HG03558 (cell line): ENCODE measurements at regions not wholly inside any gene's neighbourhood (a gene's known extent, or its start where the extent isn't known, plus 50 kb on each side); places are given as distances from the start of the nearest gene placed in this dataset.
"Not testable (repeated sequence)": the region's sequence is repeated elsewhere in the genome, so short reads cannot be mapped to it uniquely, and the experiment has no call there.

Experiments
- ATAC-seq: cut with Tn5 transposase; IDR thresholded peaks from one replicate; pipeline ENCODE4 v1.9.1; 2021; ENCODE audit warnings: moderate number of reproducible peaks; ENCODE audit not compliant: unreplicated experiment; ENCODE audit errors: extremely low read depth

- ATAC-seq: no peak
These were observed 50.7 kb upstream of the SYNDIG1 start for GRCh38 chr20:24418731-24419130.

- no peak for ATAC-seq
These were observed 51.9 kb upstream of the SYNDIG1 start for GRCh38 chr20:24417485-24417884.

GRCh38 chr20:24415444-24415843 lies 54.0 kb upstream of the SYNDIG1 start:
- not testable (repeated sequence) for ATAC-seq

- no peak for ATAC-seq
These were observed 57.6 kb upstream of the SYNDIG1 start for GRCh38 chr20:24411834-24412216.

GRCh38 chr20:24411003-24411833 lies 58.2 kb upstream of the SYNDIG1 start:
- no peak for ATAC-seq

- ATAC-seq: no peak
These were observed 62.3 kb upstream of the SYNDIG1 start for GRCh38 chr20:24407151-24407550.

GRCh38 chr20:24406750-24407149 lies 62.7 kb upstream of the SYNDIG1 start:
- ATAC-seq: no peak

- no peak for ATAC-seq
These were observed 63.2 kb upstream of the SYNDIG1 start for GRCh38 chr20:24406251-24406650.

- no peak for ATAC-seq
These were observed 63.6 kb upstream of the SYNDIG1 start for GRCh38 chr20:24405810-24406209.

GRCh38 chr20:24403406-24403805 lies 66.0 kb upstream of the SYNDIG1 start:
- no peak for ATAC-seq

GRCh38 chr20:24402188-24402587 lies 67.2 kb upstream of the SYNDIG1 start:
- no peak for ATAC-seq

- no peak for ATAC-seq
These were observed 74.3 kb upstream of the SYNDIG1 start for GRCh38 chr20:24395151-24395550.

- no peak for ATAC-seq
These were observed 75.5 kb upstream of the SYNDIG1 start for GRCh38 chr20:24393903-24394302.

GRCh38 chr20:24392612-24393011 lies 76.8 kb upstream of the SYNDIG1 start:
- no peak for ATAC-seq

GRCh38 chr20:24389686-24390085 lies 79.7 kb upstream of the SYNDIG1 start:
- ATAC-seq: no peak

- no peak for ATAC-seq
These were observed 80.5 kb upstream of the SYNDIG1 start for GRCh38 chr20:24388828-24389380.

GRCh38 chr20:24385547-24385946 lies 83.9 kb upstream of the SYNDIG1 start:
- ATAC-seq: no peak

- no peak for ATAC-seq
These were observed 84.6 kb upstream of the SYNDIG1 start for GRCh38 chr20:24384865-24385264.

- no peak for ATAC-seq
These were observed 86.7 kb upstream of the SYNDIG1 start for GRCh38 chr20:24382743-24383142.

- ATAC-seq: no peak
These were observed 87.1 kb upstream of the SYNDIG1 start for GRCh38 chr20:24382331-24382730.

GRCh38 chr20:24381886-24382285 lies 87.5 kb upstream of the SYNDIG1 start:
- no peak for ATAC-seq

- ATAC-seq: no peak
These were observed 89.9 kb upstream of the SYNDIG1 start for GRCh38 chr20:24379484-24379927.
